ENCODE measurements at regions not wholly inside any gene's neighbourhood (a gene's known extent, or its start where the extent isn't known, plus 50 kb on each side); places are given as distances from the start of the nearest gene placed in this dataset.

DNA sequence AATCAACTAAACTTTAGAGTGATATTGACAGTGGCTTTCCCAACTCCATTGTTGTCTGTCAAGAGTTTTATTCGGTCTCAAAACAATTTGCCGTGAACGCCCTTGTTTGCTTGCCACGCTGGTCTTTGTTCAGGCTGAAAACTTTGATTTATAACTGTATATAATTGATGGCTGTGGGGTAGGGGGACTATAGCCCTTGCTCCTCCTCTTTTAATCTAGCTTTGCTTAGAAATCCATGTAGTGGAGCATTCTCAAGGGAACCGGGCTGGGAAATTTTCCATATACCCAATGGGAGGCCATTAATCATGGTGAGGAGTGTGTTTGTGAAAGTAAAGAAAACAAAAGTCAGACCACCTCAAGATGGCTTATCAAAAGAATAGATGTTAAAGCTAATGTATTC, 339.8 kb upstream of the RARB start:
- no peak for TF ChIP-seq GATA2 (IDR thresholded peaks at IDR 0.05; ENCODE audit: low read depth, low read length)
- no peak for TF ChIP-seq GATA3 (IDR thresholded peaks at IDR 0.05; ENCODE audit: low read depth, low read length)
